B cell (primary cell): ENCODE measurements at regions not wholly inside any gene's neighbourhood (a gene's known extent, or its start where the extent isn't known, plus 50 kb on each side); places are given as distances from the start of the nearest gene placed in this dataset.
"Not testable (repeated sequence)": the region's sequence is repeated elsewhere in the genome, so short reads cannot be mapped to it uniquely, and the experiment has no call there.

ENCODE experiments used
- ATAC-seq: fragments of 200-7000 bp; cut with Tn5 transposase; one replicate; pipeline ENCODE4 v1.10.0; 2021; ENCODE audit warnings: low read depth, mild to moderate bottlenecking, moderate number of reproducible peaks, moderate library complexity
- CTCF ChIA-PET: fragments of 350-600 bp; sonication (Branson Sonifier 250); formaldehyde crosslinking; loops from one replicate; lab custom pipeline; 2021; ENCODE audit warnings: antibody characterized with exemption, inconsistent platforms; lab: Charles Lee
- POLR2A ChIA-PET: fragments of 350-600 bp; sonication (Branson Sonifier 250); formaldehyde crosslinking; loops from one replicate; lab custom pipeline; 2021; ENCODE audit warnings: antibody characterized with exemption; lab: Charles Lee
- DNase-seq: peaks from one replicate; pipeline ENCODE4 v3.0.0; 2013
- H2AFZ ChIP-seq: 2 replicates; pipeline ENCODE4 v1.6.1; 2012; ENCODE audit warnings: mild to moderate bottlenecking, low read depth, low read length; ENCODE audit not compliant: insufficient read depth, poor library complexity, severe bottlenecking
- H3K27ac ChIP-seq, 2 donors: 1 replicate in 1 of 2; 2 replicates in 1 of 2; pipeline ENCODE4 v1.5.1; 2012 to 2013; ENCODE audit warnings: low read length in 2 of 2, mild to moderate bottlenecking in 2 of 2, moderate library complexity in 1 of 2
- H3K27me3 ChIP-seq, 4 experiments: fragments of 200-600 bp in 1 of 4; sonication (generic) in 1 of 4; replicated peaks in 1 of 4; 1 replicate in 2 of 4; 2 replicates in 2 of 4; pipeline versions ENCODE4 v1.6.1 to v1.7.0; 2013 to 2016; ENCODE audit warnings: low read length in 3 of 4, mild to moderate bottlenecking in 2 of 4, mixed read lengths in 1 of 4, moderate library complexity in 1 of 4; ENCODE audit not compliant: insufficient read depth in 4 of 4, control insufficient read depth in 3 of 4; ENCODE audit errors: control extremely low read depth in 1 of 4
- H3K36me3 ChIP-seq, 2 experiments: replicated peaks in 1 of 2; 1 replicate in 1 of 2; 2 replicates in 1 of 2; pipeline versions ENCODE4 v1.6.1 to v1.7.1; 2013; ENCODE audit warnings: low read length in 1 of 2; ENCODE audit not compliant: insufficient read depth in 2 of 2, control insufficient read depth in 1 of 2; ENCODE audit errors: control extremely low read depth in 1 of 2, extremely low read depth in 1 of 2
- H3K4me1 ChIP-seq, 2 donors: fragments of 200-600 bp in 1 of 2; sonication (generic) in 1 of 2; 1 replicate in 1 of 2; 2 replicates in 1 of 2; pipeline versions ENCODE4 v1.5.1 to v1.6.1; 2013 to 2017; ENCODE audit warnings: low read length in 2 of 2; ENCODE audit not compliant: control insufficient read depth in 2 of 2, insufficient read depth in 2 of 2
- H3K4me2 ChIP-seq: replicated peaks from 2 replicates; pipeline ENCODE3; 2012; ENCODE audit warnings: mild to moderate bottlenecking, low read depth, low read length; ENCODE audit not compliant: poor library complexity, severe bottlenecking
- H3K4me3 ChIP-seq, 5 experiments: fragments of 200-600 bp in 1 of 5; sonication (generic) in 1 of 5; 1 replicate in 3 of 5; 2 replicates in 2 of 5; pipeline versions ENCODE4 v1.5.1 to v1.7.0; 2011 to 2016; ENCODE audit warnings: low read length in 4 of 5, mild to moderate bottlenecking in 4 of 5, low read depth in 2 of 5, control low read depth in 1 of 5, moderate library complexity in 1 of 5; ENCODE audit not compliant: insufficient read depth in 1 of 5; ENCODE audit errors: control extremely low read depth in 1 of 5, extremely low read depth in 1 of 5
- H3K79me2 ChIP-seq: fragments of 200-600 bp; sonication (generic); one replicate; pipeline ENCODE4 v1.6.0; 2016; ENCODE audit warnings: low read length; ENCODE audit not compliant: control insufficient read depth, insufficient read depth
- H3K9ac ChIP-seq: fragments of 200-600 bp; sonication (generic); 2 replicates; pipeline ENCODE4 v1.6.1; 2017; ENCODE audit warnings: mild to moderate bottlenecking, low read length, moderate library complexity
- H3K9me3 ChIP-seq, 3 donors: one replicate each; pipeline versions ENCODE4 v1.6.1 to v1.7.1; 2013; ENCODE audit warnings: low read length in 2 of 3; ENCODE audit not compliant: control insufficient read depth in 2 of 3, insufficient read depth in 1 of 3; ENCODE audit errors: control extremely low read depth in 1 of 3
- H4K20me1 ChIP-seq: 2 replicates; pipeline ENCODE4 v1.6.0; 2012; ENCODE audit warnings: mild to moderate bottlenecking, low read length; ENCODE audit not compliant: insufficient read depth, control insufficient read depth, poor library complexity, severe bottlenecking
- H3K27ac Mint-ChIP-seq: one replicate; pipeline ENCODE4 v1.8.0; 2021; ENCODE audit warnings: mixed read lengths
- H3K27me3 Mint-ChIP-seq: one replicate; pipeline ENCODE4 v1.8.0; 2021; ENCODE audit warnings: mixed read lengths
- H3K4me1 Mint-ChIP-seq: one replicate; pipeline ENCODE4 v1.8.0; 2021; ENCODE audit warnings: mixed read lengths
- H3K4me3 Mint-ChIP-seq: one replicate; pipeline ENCODE4 v1.8.0; 2021; ENCODE audit warnings: mixed read lengths
- H3K9me3 Mint-ChIP-seq: one replicate; pipeline ENCODE4 v1.8.0; 2022; ENCODE audit warnings: mixed read lengths; ENCODE audit not compliant: insufficient read depth
- WGBS: methylation state at CpG from one replicate; pipeline ENCODE4 v1.1.5; 2013; ENCODE audit warnings: missing lambda C conversion rate; ENCODE audit not compliant: insufficient coverage; 5-methylcytosine and 5-hydroxymethylcytosine counted together
- intact Hi-C: fragments of 100-400 bp; cut with micrococcal nuclease; formaldehyde crosslinking; loops from one replicate; pipeline ENCODE4 v1.10.0; 2022

DNA sequence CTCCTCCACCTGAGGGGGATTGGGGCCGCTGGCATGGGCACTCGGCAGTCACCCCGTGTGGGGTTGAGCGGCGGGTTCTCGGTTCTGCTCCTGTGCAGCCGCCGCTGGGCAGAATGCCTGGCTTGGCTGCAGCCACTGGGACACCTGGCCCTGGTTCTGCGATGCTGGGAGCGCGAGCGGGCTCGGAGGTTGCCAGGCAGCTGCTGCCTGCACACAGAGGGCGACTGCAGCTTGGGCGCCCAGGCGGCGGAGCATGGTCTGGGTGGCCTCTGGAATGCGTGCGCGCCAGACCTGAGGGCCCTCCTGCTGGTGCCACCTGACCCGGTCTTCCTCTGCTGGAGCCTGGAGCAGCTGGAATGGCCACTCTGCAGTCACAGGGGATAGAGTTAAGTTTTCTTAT is 85.1 kb upstream of the CCDC180 start:
- H2AFZ ChIP-seq, H3K27ac ChIP-seq, H3K4me3 Mint-ChIP-seq, H3K36me3 ChIP-seq, intact Hi-C loops, H3K4me3 ChIP-seq, H3K4me1 ChIP-seq, ATAC-seq, H4K20me1 ChIP-seq, H3K79me2 ChIP-seq, H3K9ac ChIP-seq, H3K4me1 Mint-ChIP-seq, H3K9me3 Mint-ChIP-seq, H3K27ac Mint-ChIP-seq, H3K9me3 ChIP-seq, POLR2A ChIA-PET: not testable (repeated sequence)
- 18% methylated on average over 21 of the region's 21 CpGs for WGBS
- DNase-seq, result peak; percentile 12
- H3K27me3 ChIP-seq, result peaks cover 0 to 18% (median 13%) of the 10 kb centered on the region in 4 experiments
- CTCF ChIA-PET, result interaction anchor here (2.2 kb wide), 1 partner anchor 15 kb away, joined by 8 read pairs; no protein-coding TSS in a partner anchor
- H3K27me3 Mint-ChIP-seq, result peaks cover 50% of the 10 kb centered on the region
- H3K4me2 ChIP-seq, result peak overlapping the region; percentile 3

- Histone ChIP-seq H3K4me2 (peak overlapping the region; percentile 92), H3K4me3 (peak overlapping the region in 4 of 5 experiments; percentile 15 to 64 (median 48)), H3K27me3 (peaks cover 0 to 18% (median 13%) of the 10 kb centered on the region in 4 experiments), H2AFZ (peak overlapping the region; percentile 76), H3K9ac (peak overlapping the region; percentile 60)
- H3K9me3 ChIP-seq, H3K27ac ChIP-seq, H3K79me2 ChIP-seq, H3K9me3 Mint-ChIP-seq, H3K36me3 ChIP-seq, H3K4me1 Mint-ChIP-seq, H3K4me1 ChIP-seq, intact Hi-C loops, H4K20me1 ChIP-seq, H3K27ac Mint-ChIP-seq: not testable (repeated sequence)
- 3% methylated on average over 72 of the region's 78 CpGs for WGBS
- peak; percentile 76 for DNase-seq
- Mint-ChIP-seq H3K27me3 (peaks cover 50% of the 10 kb centered on the region), H3K4me3 (peak overlapping the region; percentile 84)
- CTCF ChIA-PET, result interaction anchor here (2.2 kb wide), 1 partner anchor 16 kb away, joined by 8 read pairs; no protein-coding TSS in a partner anchor
- peak; percentile 82 for ATAC-seq
- POLR2A ChIA-PET, result interaction anchor here (0.6 to 1.5 kb wide), 2 partner anchors 16 to 290 kb away, joined by 3 to 6 read pairs; no protein-coding TSS in a partner anchor
Observed at GRCh38 chr9:97221478-97222355, 85.7 kb upstream of the CCDC180 start.
